CD4-positive, alpha-beta T cell (primary cell): ENCODE measurements at regions not wholly inside any gene's neighbourhood (a gene's known extent, or its start where the extent isn't known, plus 50 kb on each side); places are given as distances from the start of the nearest gene placed in this dataset.

Experiments
- ATAC-seq: fragments of 200-7000 bp; cut with Tn5 transposase; one replicate; pipeline ENCODE4 v1.10.0; 2022; ENCODE audit warnings: mild to moderate bottlenecking; ENCODE audit not compliant: poor library complexity
- CTCF ChIA-PET: fragments of 350-600 bp; sonication (Branson Sonifier 250); formaldehyde crosslinking; loops from one replicate; lab custom pipeline; 2021; ENCODE audit warnings: antibody characterized with exemption, inconsistent platforms; lab: Charles Lee
- POLR2A ChIA-PET: fragments of 350-600 bp; sonication (Branson Sonifier 250); formaldehyde crosslinking; loops from one replicate; lab custom pipeline; 2021; ENCODE audit warnings: antibody characterized with exemption, inconsistent platforms; lab: Charles Lee
- DNase-seq, 14 experiments: peaks; one replicate each; pipeline ENCODE4 v3.0.0-alpha.2; 2013 to 2020; ENCODE audit warnings: mixed read lengths in 2 of 14
- H3K27ac ChIP-seq, 2 donors: one replicate each; pipeline versions ENCODE4 v1.5.1 to v1.7.0; 2013; ENCODE audit warnings: low read length in 2 of 2, low read depth in 1 of 2, mild to moderate bottlenecking in 1 of 2
- H3K27me3 ChIP-seq, 2 experiments: 1 replicate in 1 of 2; 2 replicates in 1 of 2; pipeline versions ENCODE4 v1.6.1 to v1.7.0; 2013; ENCODE audit warnings: low read length in 2 of 2, control low read depth in 1 of 2, mild to moderate bottlenecking in 1 of 2, moderate library complexity in 1 of 2; ENCODE audit not compliant: insufficient read depth in 2 of 2, control insufficient read depth in 1 of 2
- H3K36me3 ChIP-seq: one replicate; pipeline ENCODE4 v1.6.1; 2013; ENCODE audit warnings: low read length, control low read depth; ENCODE audit not compliant: insufficient read depth
- H3K4me1 ChIP-seq: one replicate; pipeline ENCODE4 v1.6.1; 2013; ENCODE audit warnings: low read length, control low read depth; ENCODE audit not compliant: insufficient read depth
- H3K4me3 ChIP-seq: one replicate; pipeline ENCODE4 v1.5.1; 2013; ENCODE audit warnings: mild to moderate bottlenecking, low read length, moderate library complexity
- H3K9me3 ChIP-seq, 2 experiments: 1 replicate in 1 of 2; 2 replicates in 1 of 2; pipeline versions ENCODE4 v1.6.1 to v1.7.0; 2013; ENCODE audit warnings: low read length in 2 of 2, mild to moderate bottlenecking in 2 of 2, control low read depth in 1 of 2, moderate library complexity in 1 of 2; ENCODE audit not compliant: control insufficient read depth in 1 of 2, insufficient read depth in 1 of 2
- H3K27ac Mint-ChIP-seq: one replicate; pipeline ENCODE4 v1.8.0; 2020; ENCODE audit warnings: mixed read lengths
- H3K27me3 Mint-ChIP-seq: one replicate; pipeline ENCODE4 v1.8.0; 2021; ENCODE audit warnings: mixed read lengths
- H3K36me3 Mint-ChIP-seq: one replicate; pipeline ENCODE4 v1.8.0; 2021; ENCODE audit warnings: low read depth, mixed read lengths
- H3K4me1 Mint-ChIP-seq: one replicate; pipeline ENCODE4 v1.8.0; 2021; ENCODE audit warnings: low read depth, mixed read lengths
- H3K4me3 Mint-ChIP-seq: one replicate; pipeline ENCODE4 v1.8.0; 2020; ENCODE audit warnings: mild to moderate bottlenecking, mixed read lengths
- H3K9me3 Mint-ChIP-seq: one replicate; pipeline ENCODE4 v1.8.0; 2020; ENCODE audit warnings: mixed read lengths
- CTCF ChIP-seq: fragments of 200-600 bp; IDR thresholded peaks from one replicate; pipeline ENCODE4 v1.8.0; 2022; ENCODE audit warnings: antibody characterized with exemption, mild to moderate bottlenecking
- intact Hi-C, 2 experiments: fragments of 100-400 bp; cut with DNase I in 1 of 2; cut with micrococcal nuclease in 1 of 2; formaldehyde crosslinking; loops; one replicate each; pipeline versions ENCODE4 v1.15.1 to v1.9.0; 2023 to 2025; cut with DNase I, micrococcal nuclease

GRCh38 chr1:221933814-221934213, 191.9 kb upstream of the DUSP10 start:
- Histone ChIP-seq H3K27me3 (no peaks in the 10 kb centered on the region), H3K36me3 (no peaks in the 10 kb centered on the region), H3K4me3 (no peak overlapping the region), H3K4me1 (no peaks in the 10 kb centered on the region), H3K27ac (no peak overlapping the region), H3K9me3 (no peaks in the 10 kb centered on the region)
- intact Hi-C loops, result no loop called here
- Mint-ChIP-seq H3K9me3 (peaks cover 9% of the 10 kb centered on the region), H3K27me3 (no peaks in the 10 kb centered on the region), H3K4me3 (no peak overlapping the region), H3K27ac (no peak overlapping the region), H3K36me3 (no peaks in the 10 kb centered on the region), H3K4me1 (no peaks in the 10 kb centered on the region)
- no peak for TF ChIP-seq CTCF
- DNase-seq (no peak), ATAC-seq (no peak)
- ChIA-PET POLR2A (no interaction called here), CTCF (no interaction called here)

GRCh38 chr1:221926441-221926840, 184.6 kb upstream of the DUSP10 start:
- Mint-ChIP-seq H3K36me3 (no peaks in the 10 kb centered on the region), H3K9me3 (peaks cover 3% of the 10 kb centered on the region), H3K27ac (no peak overlapping the region), H3K4me3 (no peak overlapping the region), H3K27me3 (peaks cover 3% of the 10 kb centered on the region), H3K4me1 (no peaks in the 10 kb centered on the region)
- intact Hi-C loops, result no loop called here
- H3K4me3 ChIP-seq, result no peak overlapping the region
- CTCF ChIA-PET, result no interaction called here
- H3K36me3 ChIP-seq, result no peaks in the 10 kb centered on the region
- no peak for DNase-seq
- no peaks in the 10 kb centered on the region for H3K27me3 ChIP-seq
- no peak for TF ChIP-seq CTCF
- no peaks in the 10 kb centered on the region for H3K4me1 ChIP-seq
- POLR2A ChIA-PET, result no interaction called here
- no peaks in the 10 kb centered on the region for H3K9me3 ChIP-seq
- no peak overlapping the region for H3K27ac ChIP-seq
- no peak for ATAC-seq

- no peak for TF ChIP-seq CTCF
- POLR2A ChIA-PET, result no interaction called here
- H3K4me1 Mint-ChIP-seq, result no peaks in the 10 kb centered on the region
Observed at GRCh38 chr1:221925947-221926346, 184.1 kb upstream of the DUSP10 start.

More at GRCh38 chr1:221925947-221926346, 184.1 kb upstream of the DUSP10 start:
- Histone ChIP-seq H3K36me3 (no peaks in the 10 kb centered on the region), H3K27me3 (no peaks in the 10 kb centered on the region), H3K4me3 (no peak overlapping the region), H3K27ac (no peak overlapping the region), H3K9me3 (no peaks in the 10 kb centered on the region), H3K4me1 (no peaks in the 10 kb centered on the region)
- Mint-ChIP-seq H3K9me3 (peaks cover 3% of the 10 kb centered on the region), H3K27ac (no peak overlapping the region), H3K4me3 (no peak overlapping the region), H3K36me3 (no peaks in the 10 kb centered on the region), H3K27me3 (peaks cover 3% of the 10 kb centered on the region)
- intact Hi-C loops, result no loop called here
- DNase-seq (no peak), ATAC-seq (no peak)
- CTCF ChIA-PET, result no interaction called here
